GM12864 (cell line): ENCODE measurements at regions not wholly inside any gene's neighbourhood (a gene's known extent, or its start where the extent isn't known, plus 50 kb on each side); places are given as distances from the start of the nearest gene placed in this dataset.

ENCODE experiments used
- DNase-seq: peaks from one replicate; pipeline ENCODE4 v3.0.0-alpha.2; 2011; ENCODE audit warnings: low read depth
- H3K4me3 ChIP-seq: 2 replicates; pipeline ENCODE4 v1.5.1; 2011; ENCODE audit warnings: mild to moderate bottlenecking, low read depth, low read length, control low read depth
- TF ChIP-seq, protein P1 (sequence below): IDR thresholded peaks from 2 replicates; pipeline ENCODE4 v1.5.1; 2011; ENCODE audit warnings: low read depth, mild to moderate bottlenecking, moderate library complexity, low read length, control low read depth, inconsistent platforms; ENCODE audit errors: missing control alignments

DNA sequence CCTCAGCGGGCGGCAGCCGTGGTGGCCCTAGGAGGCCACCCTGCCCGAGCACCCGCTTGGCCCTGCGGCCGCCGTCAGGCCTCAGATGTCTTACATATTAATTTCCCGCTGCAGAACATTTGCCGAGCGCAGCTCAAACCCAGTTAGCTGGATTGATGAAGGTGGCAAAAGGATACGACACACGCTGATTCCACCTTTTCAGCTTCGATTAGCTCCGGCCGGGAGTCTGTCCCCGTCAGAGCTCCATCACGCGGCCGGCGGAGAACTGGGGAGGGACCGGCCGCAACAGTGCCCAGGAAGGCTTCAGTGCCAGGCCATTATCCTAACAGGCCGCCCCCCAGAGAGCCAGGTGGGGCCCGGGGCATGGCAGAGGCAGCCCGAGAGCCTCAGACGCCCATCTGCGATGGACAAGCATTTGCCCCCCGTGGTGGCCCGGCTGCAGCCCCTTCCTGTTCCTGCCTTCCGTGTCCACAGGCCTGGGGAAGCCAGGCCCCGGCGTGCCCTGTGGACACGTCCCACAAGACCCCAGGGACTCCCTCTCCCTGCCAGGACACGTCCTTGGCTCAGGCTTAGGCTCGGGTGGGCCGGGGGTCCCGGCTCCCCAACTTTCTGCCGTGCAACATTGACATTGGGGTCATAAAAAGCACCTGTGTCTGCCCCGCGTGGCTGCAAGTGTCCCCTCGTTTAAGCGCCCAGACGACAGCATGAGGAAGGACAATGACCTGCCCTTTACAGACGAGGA, 133.8 kb upstream of the NKX1-1 start:
- no peak overlapping the region for H3K4me3 ChIP-seq
- TF ChIP-seq, protein P1, sequence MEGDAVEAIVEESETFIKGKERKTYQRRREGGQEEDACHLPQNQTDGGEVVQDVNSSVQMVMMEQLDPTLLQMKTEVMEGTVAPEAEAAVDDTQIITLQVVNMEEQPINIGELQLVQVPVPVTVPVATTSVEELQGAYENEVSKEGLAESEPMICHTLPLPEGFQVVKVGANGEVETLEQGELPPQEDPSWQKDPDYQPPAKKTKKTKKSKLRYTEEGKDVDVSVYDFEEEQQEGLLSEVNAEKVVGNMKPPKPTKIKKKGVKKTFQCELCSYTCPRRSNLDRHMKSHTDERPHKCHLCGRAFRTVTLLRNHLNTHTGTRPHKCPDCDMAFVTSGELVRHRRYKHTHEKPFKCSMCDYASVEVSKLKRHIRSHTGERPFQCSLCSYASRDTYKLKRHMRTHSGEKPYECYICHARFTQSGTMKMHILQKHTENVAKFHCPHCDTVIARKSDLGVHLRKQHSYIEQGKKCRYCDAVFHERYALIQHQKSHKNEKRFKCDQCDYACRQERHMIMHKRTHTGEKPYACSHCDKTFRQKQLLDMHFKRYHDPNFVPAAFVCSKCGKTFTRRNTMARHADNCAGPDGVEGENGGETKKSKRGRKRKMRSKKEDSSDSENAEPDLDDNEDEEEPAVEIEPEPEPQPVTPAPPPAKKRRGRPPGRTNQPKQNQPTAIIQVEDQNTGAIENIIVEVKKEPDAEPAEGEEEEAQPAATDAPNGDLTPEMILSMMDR: no peak
- DNase-seq: no peak

DNA sequence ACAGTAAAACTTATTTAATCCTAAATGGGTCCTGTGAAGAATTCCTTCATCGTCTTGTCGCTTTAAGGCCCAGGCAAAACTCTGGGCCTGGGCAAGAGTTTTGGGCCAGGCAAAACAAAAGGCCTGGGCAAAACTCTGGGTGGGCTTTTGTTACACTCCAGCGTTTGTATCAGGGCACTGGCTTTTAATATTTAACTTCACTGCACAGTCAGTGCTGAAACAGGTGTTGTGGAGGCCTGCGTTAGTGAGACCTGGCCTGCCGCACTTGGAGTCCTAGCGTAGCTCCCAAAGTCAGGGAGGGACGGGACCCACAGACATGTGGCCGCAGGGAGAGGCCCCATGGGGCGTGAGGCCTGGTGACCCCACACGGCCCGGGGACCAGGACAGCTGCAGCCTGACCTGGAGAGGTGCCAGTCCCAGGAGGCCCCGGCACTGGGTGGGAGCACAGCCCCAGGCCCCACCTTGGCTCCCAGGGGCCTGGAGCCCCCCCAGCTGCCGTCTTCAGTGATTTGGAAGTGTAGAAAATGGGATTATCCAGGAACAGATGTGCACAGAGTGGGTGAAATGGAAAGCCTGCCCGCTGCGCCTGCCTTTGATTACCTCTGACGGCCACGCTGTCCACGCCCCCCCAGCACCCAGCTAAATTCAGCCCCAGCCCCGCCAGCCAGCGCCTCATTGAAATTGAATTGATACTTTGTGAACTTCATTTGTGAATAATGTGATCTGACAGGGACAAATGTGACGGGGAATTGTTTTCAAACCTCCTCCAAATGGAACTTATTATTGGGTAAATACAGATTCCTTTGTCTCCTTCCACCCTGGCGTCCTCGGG, 132.9 kb upstream of the NKX1-1 start:
- TF ChIP-seq, protein P1: no peak
- H3K4me3 ChIP-seq: no peak overlapping the region
- DNase-seq: no peak

DNA sequence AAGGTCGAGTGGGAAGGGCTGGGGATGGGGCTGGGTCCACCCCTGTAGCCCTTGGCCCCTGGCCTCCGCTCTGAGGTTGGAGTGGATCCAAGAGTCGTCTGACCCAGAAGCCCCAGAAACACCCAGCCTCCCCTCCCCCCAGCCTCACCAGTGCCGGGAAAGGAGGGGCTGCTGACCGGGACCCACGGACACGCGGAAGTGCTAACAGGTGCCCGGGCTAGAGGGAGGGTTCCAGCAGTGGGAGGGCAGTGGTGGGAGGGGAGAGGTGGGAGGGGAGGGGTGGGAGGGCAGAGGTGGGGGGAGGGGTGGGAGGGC, 131.8 kb upstream of the NKX1-1 start:
- no peak for DNase-seq
- no peak overlapping the region for H3K4me3 ChIP-seq
- TF ChIP-seq, protein P1: no peak

DNA sequence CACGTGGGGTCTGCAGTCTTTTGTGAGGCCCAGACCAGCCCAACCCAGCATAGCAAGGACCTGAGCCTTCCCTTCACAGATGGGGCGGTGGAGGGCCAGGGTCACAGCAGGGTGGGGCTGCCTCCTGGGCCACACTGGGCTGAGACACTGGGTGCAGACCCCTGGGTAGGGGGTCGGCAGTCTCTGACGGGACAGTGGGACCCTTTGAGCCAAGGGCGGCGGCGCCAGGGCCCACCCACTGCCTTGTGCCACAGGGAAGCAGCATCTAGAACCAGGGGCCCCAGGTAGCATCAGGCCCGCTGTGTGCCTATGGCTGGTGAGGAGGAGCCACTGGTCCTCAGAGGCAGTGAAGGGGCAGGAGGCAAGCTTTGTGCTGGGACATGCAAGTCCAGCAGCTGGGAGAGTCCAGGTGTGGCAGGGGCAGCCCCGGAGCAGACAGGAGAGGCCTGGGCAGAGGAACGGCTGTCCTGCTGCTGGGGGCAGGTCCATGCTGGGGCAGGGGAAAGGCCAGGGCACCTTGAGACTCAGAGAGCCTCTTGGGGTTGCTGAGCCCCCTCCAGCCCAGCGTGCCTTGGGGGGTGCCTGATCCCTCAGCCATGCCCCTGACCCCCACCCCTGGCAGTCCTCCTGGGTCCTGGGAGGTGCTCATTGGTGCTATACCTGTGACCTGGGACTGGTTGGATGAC, 131.3 kb upstream of the NKX1-1 start:
- TF ChIP-seq, protein P1: no peak
- DNase-seq: no peak
- H3K4me3 ChIP-seq: no peak overlapping the region

DNA sequence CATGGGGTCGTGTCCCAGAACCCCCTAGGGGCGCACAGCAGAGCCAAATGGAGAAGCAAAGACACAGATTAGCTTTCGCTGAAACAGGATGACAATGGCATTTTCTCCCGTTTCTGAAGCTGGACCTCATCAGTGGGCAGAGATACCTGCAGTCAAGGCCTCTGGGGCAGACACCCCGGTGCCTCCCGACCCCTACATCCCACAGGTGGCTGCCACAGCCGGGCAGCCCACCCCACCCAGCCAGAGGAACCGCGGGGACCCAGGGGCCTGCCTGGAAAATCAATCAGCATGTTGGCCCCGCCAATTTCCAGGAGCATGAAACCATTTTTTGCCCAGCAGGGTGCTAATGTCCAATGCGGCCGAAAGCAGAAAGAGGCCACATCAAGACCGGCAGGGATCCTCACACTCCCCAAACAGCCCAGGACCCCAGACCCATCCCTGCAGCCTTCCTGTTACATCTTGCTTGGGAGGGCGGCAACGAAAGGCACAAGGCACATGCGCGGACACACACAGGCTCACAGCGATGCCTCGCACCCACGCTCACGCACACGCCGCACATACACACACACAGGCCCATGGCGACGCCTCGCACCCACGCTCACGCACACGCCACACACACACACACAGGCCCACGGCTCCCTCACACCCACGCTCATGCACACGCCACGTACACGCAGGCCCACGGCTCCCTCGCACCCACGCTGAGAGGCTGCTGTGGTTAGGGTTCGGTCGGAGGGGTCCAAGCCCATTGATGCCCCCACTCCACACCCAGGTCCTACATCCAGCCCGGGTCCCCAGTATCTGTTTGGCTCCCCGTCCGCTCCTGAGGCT, 130.6 kb upstream of the NKX1-1 start:
- TF ChIP-seq, protein P1: no peak
- DNase-seq: no peak
- no peak overlapping the region for H3K4me3 ChIP-seq

DNA sequence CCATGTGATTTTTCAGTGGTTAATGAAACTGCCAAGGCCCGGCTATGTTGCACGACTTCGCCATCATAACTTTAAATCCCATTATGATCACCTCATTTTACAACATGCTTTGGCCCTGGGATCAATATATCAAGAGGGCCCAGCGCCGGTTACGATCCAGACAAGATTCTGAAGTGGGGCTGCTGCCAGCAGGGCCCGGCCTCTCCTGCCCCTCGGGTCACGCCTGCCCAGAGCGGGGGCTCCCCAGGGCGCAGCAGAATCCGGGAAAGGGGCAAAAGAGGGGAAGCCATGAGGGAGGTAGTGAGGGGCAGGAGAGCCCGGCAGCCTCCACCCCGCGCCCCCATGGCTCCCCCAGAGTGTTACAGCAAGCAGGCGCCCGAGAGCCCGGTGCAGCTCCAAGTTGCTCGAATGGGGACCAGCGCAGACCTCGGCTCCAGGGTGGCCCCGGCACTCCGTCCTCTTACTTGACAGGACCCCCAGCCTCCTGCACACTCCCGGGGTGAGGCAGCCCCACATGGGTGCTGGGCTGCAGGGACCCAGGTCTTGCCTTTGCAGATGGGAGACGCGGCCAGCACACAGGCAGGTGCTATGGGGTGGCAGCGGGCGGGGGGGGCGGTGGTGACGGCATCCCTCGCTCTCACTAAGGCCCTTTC, 129.8 kb upstream of the NKX1-1 start:
- no peak for DNase-seq
- H3K4me3 ChIP-seq: no peak overlapping the region
- TF ChIP-seq, protein P1: no peak
